ENCODE measurements at regions not wholly inside any gene's neighbourhood (a gene's known extent, or its start where the extent isn't known, plus 50 kb on each side); places are given as distances from the start of the nearest gene placed in this dataset.
"Not testable (repeated sequence)": the region's sequence is repeated elsewhere in the genome, so short reads cannot be mapped to it uniquely, and the experiment has no call there.

GRCh38 chr14:45619831-45620230, 366.8 kb upstream of the MIS18BP1 start:
- no peak for DNase-seq (ENCODE audit: low spot score)

- no peak for DNase-seq (ENCODE audit: low spot score)
Measured at GRCh38 chr14:45610318-45610717, 357.3 kb upstream of the MIS18BP1 start.

GRCh38 chr14:45587142-45587541, 334.1 kb upstream of the MIS18BP1 start:
- no peak for DNase-seq (ENCODE audit: low spot score)

GRCh38 chr14:45559626-45560025, 306.6 kb upstream of the MIS18BP1 start:
- DNase-seq (ENCODE audit: low spot score): no peak

GRCh38 chr14:45558183-45558582, 305.2 kb upstream of the MIS18BP1 start:
- no peak for DNase-seq (ENCODE audit: low spot score)

GRCh38 chr14:45553981-45554380, 301.0 kb upstream of the MIS18BP1 start:
- no peak for DNase-seq (ENCODE audit: low spot score)

- DNase-seq (ENCODE audit: low spot score): not testable (repeated sequence)
Measured at GRCh38 chr14:45551240-45551820, 298.3 kb upstream of the MIS18BP1 start.

- no peak for DNase-seq (ENCODE audit: low spot score)
Measured at GRCh38 chr14:45531022-45531421, 278.0 kb upstream of the MIS18BP1 start.

- no peak for DNase-seq (ENCODE audit: low spot score)
Measured at GRCh38 chr14:45526715-45527549, 273.9 kb upstream of the MIS18BP1 start.

GRCh38 chr14:45519766-45520165, 266.8 kb upstream of the MIS18BP1 start:
- no peak for DNase-seq (ENCODE audit: low spot score)

GRCh38 chr14:45492876-45493275, 239.9 kb upstream of the MIS18BP1 start:
- DNase-seq (ENCODE audit: low spot score): no peak

GRCh38 chr14:45491914-45492313, 238.9 kb upstream of the MIS18BP1 start:
- no peak for DNase-seq (ENCODE audit: low spot score)

- no peak for DNase-seq (ENCODE audit: low spot score)
Measured at GRCh38 chr14:45486599-45486998, 233.6 kb upstream of the MIS18BP1 start.

- DNase-seq (ENCODE audit: low spot score): no peak
Measured at GRCh38 chr14:45467023-45467422, 214.0 kb upstream of the MIS18BP1 start.

GRCh38 chr14:45434221-45434620, 181.2 kb upstream of the MIS18BP1 start:
- no peak for DNase-seq (ENCODE audit: low spot score)

GRCh38 chr14:45426685-45427282, 173.8 kb upstream of the MIS18BP1 start:
- DNase-seq (ENCODE audit: low spot score): no peak

GRCh38 chr14:45406942-45407341, 153.9 kb upstream of the MIS18BP1 start:
- no peak for DNase-seq (ENCODE audit: low spot score)

GRCh38 chr14:45400950-45401640, 148.1 kb upstream of the MIS18BP1 start:
- no peak for DNase-seq (ENCODE audit: low spot score)

- DNase-seq (ENCODE audit: low spot score): no peak
Measured at GRCh38 chr14:45400509-45400908, 147.5 kb upstream of the MIS18BP1 start.

GRCh38 chr14:45381091-45381490, 128.1 kb upstream of the MIS18BP1 start:
- no peak for DNase-seq (ENCODE audit: low spot score)

- no peak for DNase-seq (ENCODE audit: low spot score)
Measured at GRCh38 chr14:45377166-45377565, 124.2 kb upstream of the MIS18BP1 start.

- DNase-seq (ENCODE audit: low spot score): no peak
Measured at GRCh38 chr14:45373877-45374276, 120.9 kb upstream of the MIS18BP1 start.
